ENCODE measurements at regions not wholly inside any gene's neighbourhood (a gene's known extent, or its start where the extent isn't known, plus 50 kb on each side); places are given as distances from the start of the nearest gene placed in this dataset.

DNA sequence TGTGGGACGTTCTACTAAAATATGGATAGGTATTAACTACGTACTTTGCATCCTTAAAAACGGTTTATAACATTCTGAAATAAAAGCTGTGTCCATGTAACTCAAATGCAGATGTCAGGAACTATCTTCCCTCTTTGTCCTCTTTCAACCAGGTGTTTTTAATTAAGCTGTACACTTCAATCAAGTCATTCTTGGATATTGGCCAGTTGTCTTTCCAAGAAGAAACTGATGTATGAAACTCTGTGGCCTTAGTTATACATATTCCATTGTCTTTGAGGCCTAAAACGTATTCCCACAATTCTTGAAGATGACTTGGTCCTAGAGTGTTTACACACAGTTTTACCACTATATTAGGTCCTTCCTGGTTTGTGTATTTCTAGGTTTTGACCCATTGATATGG is 249.0 kb upstream of the CNTN5 start:
- TF ChIP-seq, protein P1, sequence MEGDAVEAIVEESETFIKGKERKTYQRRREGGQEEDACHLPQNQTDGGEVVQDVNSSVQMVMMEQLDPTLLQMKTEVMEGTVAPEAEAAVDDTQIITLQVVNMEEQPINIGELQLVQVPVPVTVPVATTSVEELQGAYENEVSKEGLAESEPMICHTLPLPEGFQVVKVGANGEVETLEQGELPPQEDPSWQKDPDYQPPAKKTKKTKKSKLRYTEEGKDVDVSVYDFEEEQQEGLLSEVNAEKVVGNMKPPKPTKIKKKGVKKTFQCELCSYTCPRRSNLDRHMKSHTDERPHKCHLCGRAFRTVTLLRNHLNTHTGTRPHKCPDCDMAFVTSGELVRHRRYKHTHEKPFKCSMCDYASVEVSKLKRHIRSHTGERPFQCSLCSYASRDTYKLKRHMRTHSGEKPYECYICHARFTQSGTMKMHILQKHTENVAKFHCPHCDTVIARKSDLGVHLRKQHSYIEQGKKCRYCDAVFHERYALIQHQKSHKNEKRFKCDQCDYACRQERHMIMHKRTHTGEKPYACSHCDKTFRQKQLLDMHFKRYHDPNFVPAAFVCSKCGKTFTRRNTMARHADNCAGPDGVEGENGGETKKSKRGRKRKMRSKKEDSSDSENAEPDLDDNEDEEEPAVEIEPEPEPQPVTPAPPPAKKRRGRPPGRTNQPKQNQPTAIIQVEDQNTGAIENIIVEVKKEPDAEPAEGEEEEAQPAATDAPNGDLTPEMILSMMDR (IDR thresholded peaks at IDR 0.05): no peak
- TF ChIP-seq EZH2 (IDR thresholded peaks at IDR 0.05): no peak
